GM20000 (cell line): ENCODE measurements at regions not wholly inside any gene's neighbourhood (a gene's known extent, or its start where the extent isn't known, plus 50 kb on each side); places are given as distances from the start of the nearest gene placed in this dataset.
"Not testable (repeated sequence)": the region's sequence is repeated elsewhere in the genome, so short reads cannot be mapped to it uniquely, and the experiment has no call there.

ENCODE experiments used
- DNase-seq: peaks from one replicate; pipeline ENCODE4 v3.0.0; 2012; ENCODE audit warnings: low spot score
- TF ChIP-seq, protein P1 (sequence below): IDR thresholded peaks from 2 replicates; pipeline ENCODE4 v1.5.1; 2012; ENCODE audit warnings: mild to moderate bottlenecking, control low read depth; ENCODE audit errors: extremely low read depth, missing control alignments

DNA sequence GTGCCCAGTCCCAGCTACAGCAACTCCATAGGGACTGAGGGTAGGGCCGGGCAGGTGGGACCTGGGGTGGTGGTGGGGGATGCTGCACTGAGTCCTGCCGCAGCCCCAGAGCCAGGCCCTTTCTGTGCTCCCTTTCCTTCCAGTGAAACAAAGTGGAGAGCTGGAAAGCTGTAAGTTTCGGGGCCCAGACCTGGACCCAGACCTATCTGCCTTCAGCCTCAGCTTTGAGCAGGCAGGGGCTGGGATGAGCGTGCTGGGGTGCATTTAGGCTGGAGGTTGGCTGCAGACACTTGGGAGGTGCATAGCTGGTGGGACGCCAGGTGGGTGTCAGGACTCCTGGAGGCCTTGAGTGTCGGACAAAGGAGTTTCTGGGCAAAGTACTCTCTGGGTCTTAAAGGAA lies 92.7 kb upstream of the C1orf174 start:
- no peak for DNase-seq
- TF ChIP-seq, protein P1, sequence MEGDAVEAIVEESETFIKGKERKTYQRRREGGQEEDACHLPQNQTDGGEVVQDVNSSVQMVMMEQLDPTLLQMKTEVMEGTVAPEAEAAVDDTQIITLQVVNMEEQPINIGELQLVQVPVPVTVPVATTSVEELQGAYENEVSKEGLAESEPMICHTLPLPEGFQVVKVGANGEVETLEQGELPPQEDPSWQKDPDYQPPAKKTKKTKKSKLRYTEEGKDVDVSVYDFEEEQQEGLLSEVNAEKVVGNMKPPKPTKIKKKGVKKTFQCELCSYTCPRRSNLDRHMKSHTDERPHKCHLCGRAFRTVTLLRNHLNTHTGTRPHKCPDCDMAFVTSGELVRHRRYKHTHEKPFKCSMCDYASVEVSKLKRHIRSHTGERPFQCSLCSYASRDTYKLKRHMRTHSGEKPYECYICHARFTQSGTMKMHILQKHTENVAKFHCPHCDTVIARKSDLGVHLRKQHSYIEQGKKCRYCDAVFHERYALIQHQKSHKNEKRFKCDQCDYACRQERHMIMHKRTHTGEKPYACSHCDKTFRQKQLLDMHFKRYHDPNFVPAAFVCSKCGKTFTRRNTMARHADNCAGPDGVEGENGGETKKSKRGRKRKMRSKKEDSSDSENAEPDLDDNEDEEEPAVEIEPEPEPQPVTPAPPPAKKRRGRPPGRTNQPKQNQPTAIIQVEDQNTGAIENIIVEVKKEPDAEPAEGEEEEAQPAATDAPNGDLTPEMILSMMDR: no peak

GRCh38 chr1:3993619-3994375 lies 93.7 kb upstream of the C1orf174 start:
- TF ChIP-seq, protein P1: no peak
- no peak for DNase-seq

GRCh38 chr1:3995141-3995780 lies 95.2 kb upstream of the C1orf174 start:
- TF ChIP-seq, protein P1: no peak
- DNase-seq: no peak

DNA sequence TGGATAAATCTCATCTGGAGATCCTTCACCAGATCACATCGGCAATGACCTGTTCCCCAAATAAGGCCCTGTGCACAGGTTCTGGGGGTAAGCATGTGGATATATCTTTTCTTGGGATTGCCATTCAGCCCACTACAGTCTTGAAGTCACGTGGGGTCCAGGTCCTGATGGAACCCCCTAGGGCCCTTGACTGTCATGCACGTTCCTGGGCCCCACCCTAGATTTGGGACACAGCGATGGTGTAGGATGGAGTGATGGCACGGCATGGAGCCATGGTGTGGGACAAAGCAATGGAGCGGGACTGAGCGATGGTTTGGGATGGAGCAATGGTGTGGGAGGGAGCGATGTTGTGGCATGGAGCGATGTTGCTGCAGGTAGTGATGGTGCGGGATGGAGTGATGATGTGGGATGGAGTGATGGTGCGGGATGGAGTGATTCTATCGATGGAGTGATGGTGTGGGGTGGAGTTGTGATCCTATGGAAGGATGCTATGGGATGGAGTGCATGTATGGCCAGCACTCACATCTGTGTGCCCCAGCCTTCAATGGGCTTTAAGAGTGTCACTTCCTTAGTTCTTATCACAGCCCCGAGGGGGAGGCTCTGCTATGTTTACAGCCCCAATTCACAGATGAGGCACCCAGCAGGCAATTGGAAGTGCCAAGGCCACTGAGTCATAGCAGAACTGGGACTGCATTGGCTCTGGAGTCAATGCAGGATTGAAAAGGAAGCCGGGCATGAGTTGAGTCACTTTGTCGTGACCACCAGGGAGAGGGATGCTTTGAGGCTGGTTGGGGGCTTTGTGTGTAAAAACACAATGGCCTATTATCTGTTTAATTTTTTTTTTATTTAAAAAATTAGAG lies 97.0 kb upstream of the C1orf174 start:
- TF ChIP-seq, protein P1: no peak
- no peak for DNase-seq

- no peak for DNase-seq
- TF ChIP-seq, protein P1: no peak
Measured at GRCh38 chr1:3998086-3998485, 98.0 kb upstream of the C1orf174 start.

DNA sequence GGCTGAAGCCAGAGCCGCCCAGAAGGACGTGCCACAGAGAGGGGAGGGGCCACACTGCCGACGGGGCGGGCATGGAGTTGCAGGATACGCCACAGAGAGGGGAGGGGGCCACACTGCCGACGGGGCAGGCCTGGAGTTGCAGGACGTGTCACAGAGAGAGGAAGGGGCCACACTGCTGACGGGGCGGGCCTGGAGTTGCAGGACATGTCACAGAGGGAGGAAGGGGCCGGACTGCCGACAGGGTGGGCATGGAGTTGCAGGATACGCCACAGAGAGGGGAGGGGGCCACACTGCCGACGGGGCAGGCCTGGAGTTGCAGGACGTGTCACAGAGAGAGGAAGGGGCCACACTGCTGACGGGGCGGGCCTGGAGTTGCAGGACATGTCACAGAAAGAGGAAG lies 99.4 kb upstream of the C1orf174 start:
- DNase-seq: not testable (repeated sequence)

DNA sequence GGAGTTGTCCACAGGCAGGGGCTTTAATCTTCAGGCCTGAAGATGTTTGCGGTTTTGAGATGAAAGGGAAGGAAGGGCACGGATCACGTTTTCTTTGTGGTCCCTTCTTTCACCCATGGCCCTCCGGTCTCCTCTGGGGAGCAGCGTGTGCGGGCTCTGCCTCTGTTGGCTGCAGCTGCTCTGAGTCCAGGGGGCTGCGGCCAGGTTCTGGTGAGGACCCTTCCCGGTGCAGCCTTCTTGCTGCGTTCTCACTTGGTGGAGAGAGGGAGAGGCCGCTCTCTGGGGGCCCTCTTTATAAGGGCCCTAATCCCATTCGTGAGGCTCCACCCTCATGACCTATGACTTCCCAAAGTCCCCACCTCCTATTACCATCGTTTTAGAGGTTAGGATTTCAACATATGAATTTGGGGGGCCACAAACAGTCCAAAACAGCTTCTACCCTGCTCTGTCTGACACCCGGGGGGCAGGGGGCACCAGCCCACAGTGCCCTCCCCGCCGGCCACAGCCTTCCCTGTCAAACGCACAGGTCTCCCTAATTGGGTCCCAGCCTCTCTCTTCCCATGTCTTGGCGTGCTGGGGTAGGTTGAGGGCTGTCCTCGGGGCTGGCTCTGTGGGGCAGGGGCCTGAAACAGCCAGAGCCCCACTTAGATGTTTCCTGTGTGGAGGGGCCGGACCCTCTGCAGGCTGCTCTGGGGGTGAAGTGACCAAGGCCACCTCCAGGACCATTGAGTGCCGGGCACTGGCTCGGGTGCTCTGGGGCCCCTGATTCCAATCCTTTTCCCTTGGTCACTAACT lies 100.1 kb upstream of the C1orf174 start:
- TF ChIP-seq, protein P1: no peak
- no peak for DNase-seq
